BJ (cell line): ENCODE measurements at regions not wholly inside any gene's neighbourhood (a gene's known extent, or its start where the extent isn't known, plus 50 kb on each side); places are given as distances from the start of the nearest gene placed in this dataset.

Source experiments
- CTCF ChIA-PET: fragments of 350-600 bp; formaldehyde crosslinking; extraction: SDS; loops from one replicate; lab custom pipeline; 2021; ENCODE audit warnings: antibody characterized with exemption, inconsistent platforms; lab: Yijun Ruan, JAX
- POLR2A ChIA-PET: fragments of 300-600 bp; sonication (Branson Sonifier 250); formaldehyde crosslinking; extraction: SDS; loops from one replicate; lab custom pipeline; 2021; ENCODE audit warnings: antibody characterized with exemption; lab: Charles Lee
- DNase-seq: peaks from one replicate; pipeline ENCODE4 v3.0.0-alpha.2; 2011; ENCODE audit warnings: low read depth
- H3K27me3 ChIP-seq: 2 replicates; pipeline ENCODE4 v1.6.0; 2011; ENCODE audit warnings: low read length; ENCODE audit not compliant: control insufficient read depth, insufficient read depth
- H3K36me3 ChIP-seq: 2 replicates; pipeline ENCODE4 v1.5.1; 2011; ENCODE audit warnings: low read length; ENCODE audit not compliant: control insufficient read depth, insufficient read depth
- H3K4me3 ChIP-seq: 2 replicates; pipeline ENCODE4 v1.5.1; 2011; ENCODE audit warnings: low read depth, mild to moderate bottlenecking, control low read depth, low read length
- TF ChIP-seq, protein P1 (sequence below): IDR thresholded peaks from 2 replicates; pipeline ENCODE4 v1.5.1; 2011; ENCODE audit warnings: low read depth, mild to moderate bottlenecking, control low read depth, inconsistent platforms, low read length, moderate library complexity; ENCODE audit not compliant: insufficient read depth

DNA sequence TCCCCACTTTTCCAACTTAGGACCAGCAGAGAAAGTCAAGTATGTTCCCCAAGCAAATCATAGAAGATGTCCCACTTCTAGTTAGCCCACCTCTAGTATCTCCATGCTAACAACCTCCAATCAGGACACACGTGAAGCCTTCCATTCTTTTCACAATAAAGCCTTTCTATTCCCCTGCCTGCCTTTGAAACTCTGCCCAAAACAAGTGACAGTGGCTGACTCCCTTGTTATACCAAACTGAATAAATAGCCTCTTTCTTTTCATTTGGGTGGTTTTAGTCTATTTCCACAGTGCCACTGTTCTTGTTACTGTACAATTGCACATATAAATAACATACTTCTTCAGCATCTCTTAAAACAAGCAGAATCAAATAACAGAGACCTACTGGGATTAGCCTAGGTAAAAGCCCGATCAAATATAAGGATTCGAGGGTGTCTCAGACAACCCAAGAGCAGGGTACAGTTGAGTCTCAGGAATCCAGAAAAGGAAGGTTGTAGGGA, 118.0 kb upstream of the NPHP3 start:
- H3K4me3 ChIP-seq = no peak overlapping the region
- CTCF ChIA-PET = no interaction called here
- POLR2A ChIA-PET = no interaction called here

DNA sequence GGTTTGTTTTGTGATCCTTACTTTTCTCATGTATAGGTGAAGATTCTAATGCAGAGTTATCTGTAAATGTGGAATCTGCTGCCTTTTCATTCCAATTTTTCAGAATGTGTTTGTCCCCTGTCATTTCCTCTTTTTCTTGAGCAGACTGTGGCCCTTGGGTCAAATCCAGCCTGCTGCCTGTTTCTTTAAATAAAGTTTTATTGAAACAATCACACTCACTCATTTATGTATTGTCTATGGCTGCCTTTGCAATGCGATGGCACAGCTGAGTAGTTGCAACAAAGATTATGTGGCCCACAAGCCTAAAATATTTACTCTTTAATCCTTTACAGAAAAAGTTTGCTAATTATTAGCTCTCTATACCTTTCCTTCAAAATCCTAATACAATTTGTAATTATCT, 116.3 kb upstream of the NPHP3 start:
- ChIA-PET POLR2A (no interaction called here), CTCF (no interaction called here)
- TF ChIP-seq, protein P1, sequence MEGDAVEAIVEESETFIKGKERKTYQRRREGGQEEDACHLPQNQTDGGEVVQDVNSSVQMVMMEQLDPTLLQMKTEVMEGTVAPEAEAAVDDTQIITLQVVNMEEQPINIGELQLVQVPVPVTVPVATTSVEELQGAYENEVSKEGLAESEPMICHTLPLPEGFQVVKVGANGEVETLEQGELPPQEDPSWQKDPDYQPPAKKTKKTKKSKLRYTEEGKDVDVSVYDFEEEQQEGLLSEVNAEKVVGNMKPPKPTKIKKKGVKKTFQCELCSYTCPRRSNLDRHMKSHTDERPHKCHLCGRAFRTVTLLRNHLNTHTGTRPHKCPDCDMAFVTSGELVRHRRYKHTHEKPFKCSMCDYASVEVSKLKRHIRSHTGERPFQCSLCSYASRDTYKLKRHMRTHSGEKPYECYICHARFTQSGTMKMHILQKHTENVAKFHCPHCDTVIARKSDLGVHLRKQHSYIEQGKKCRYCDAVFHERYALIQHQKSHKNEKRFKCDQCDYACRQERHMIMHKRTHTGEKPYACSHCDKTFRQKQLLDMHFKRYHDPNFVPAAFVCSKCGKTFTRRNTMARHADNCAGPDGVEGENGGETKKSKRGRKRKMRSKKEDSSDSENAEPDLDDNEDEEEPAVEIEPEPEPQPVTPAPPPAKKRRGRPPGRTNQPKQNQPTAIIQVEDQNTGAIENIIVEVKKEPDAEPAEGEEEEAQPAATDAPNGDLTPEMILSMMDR = no peak
- Histone ChIP-seq H3K4me3 (no peak overlapping the region), H3K36me3 (no peaks in the 10 kb centered on the region), H3K27me3 (no peaks in the 10 kb centered on the region; the same call in 1 of the 2 replicates)
- DNase-seq = no peak

More for the DNA sequence above, 118.0 kb upstream of the NPHP3 start:
- TF ChIP-seq, protein P1 = no peak
- H3K36me3 ChIP-seq = no peaks in the 10 kb centered on the region
- no peaks in the 10 kb centered on the region; the same call in 1 of the 2 replicates for H3K27me3 ChIP-seq
- no peak for DNase-seq

GRCh38 chr3:132837615-132838014, 115.4 kb upstream of the NPHP3 start:
- TF ChIP-seq, protein P1 = no peak
- CTCF ChIA-PET = no interaction called here
- POLR2A ChIA-PET = no interaction called here
- Histone ChIP-seq H3K27me3 (no peaks in the 10 kb centered on the region; the same call in 1 of the 2 replicates), H3K4me3 (no peak overlapping the region), H3K36me3 (no peaks in the 10 kb centered on the region)
- DNase-seq = no peak

DNA sequence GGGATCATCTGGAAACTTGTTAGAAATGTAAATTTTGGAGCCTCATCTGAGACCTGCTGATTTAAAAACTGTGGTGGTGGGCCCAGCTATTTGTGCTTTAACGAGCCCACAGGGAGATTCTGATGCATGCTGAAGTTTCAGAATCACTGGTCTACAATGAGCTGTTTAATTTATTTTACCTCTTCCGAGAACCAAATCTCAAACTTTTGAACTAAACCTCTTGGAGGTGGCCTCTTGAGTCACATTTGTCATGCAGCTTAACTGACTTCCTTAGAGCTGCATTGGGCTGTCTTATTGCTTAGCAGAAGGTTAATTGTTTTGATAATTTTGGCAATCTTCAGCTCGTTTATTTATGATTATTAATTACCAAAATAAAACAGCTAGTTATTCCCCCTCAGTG, 112.1 kb upstream of the NPHP3 start:
- TF ChIP-seq, protein P1 = no peak
- ChIA-PET POLR2A (no interaction called here), CTCF (interaction anchor here (0.8 to 1.1 kb wide), 3 partner anchors 11 to 542 kb away, joined by 3 read pairs; no protein-coding TSS in a partner anchor)
- DNase-seq = no peak
- no peaks in the 10 kb centered on the region for H3K36me3 ChIP-seq
- no peak overlapping the region for H3K4me3 ChIP-seq
- H3K27me3 ChIP-seq = no peaks in the 10 kb centered on the region

GRCh38 chr3:132829101-132829500, 106.9 kb upstream of the NPHP3 start:
- POLR2A ChIA-PET = no interaction called here
- TF ChIP-seq, protein P1 = no peak
- CTCF ChIA-PET = no interaction called here
- Histone ChIP-seq H3K36me3 (no peaks in the 10 kb centered on the region), H3K4me3 (no peak overlapping the region), H3K27me3 (no peaks in the 10 kb centered on the region)
- no peak for DNase-seq
